Epithelial cell of prostate (primary cell): ENCODE measurements at regions not wholly inside any gene's neighbourhood (a gene's known extent, or its start where the extent isn't known, plus 50 kb on each side); places are given as distances from the start of the nearest gene placed in this dataset.

ENCODE experiments used
- DNase-seq: peaks from one replicate; pipeline ENCODE4 v3.0.0-alpha.2; 2011; ENCODE audit warnings: low read depth, low spot score
- H3K27ac ChIP-seq: fragments of 450-650 bp; 2 replicates; pipeline ENCODE4 v1.5.1; 2017; ENCODE audit warnings: mild to moderate bottlenecking

DNA sequence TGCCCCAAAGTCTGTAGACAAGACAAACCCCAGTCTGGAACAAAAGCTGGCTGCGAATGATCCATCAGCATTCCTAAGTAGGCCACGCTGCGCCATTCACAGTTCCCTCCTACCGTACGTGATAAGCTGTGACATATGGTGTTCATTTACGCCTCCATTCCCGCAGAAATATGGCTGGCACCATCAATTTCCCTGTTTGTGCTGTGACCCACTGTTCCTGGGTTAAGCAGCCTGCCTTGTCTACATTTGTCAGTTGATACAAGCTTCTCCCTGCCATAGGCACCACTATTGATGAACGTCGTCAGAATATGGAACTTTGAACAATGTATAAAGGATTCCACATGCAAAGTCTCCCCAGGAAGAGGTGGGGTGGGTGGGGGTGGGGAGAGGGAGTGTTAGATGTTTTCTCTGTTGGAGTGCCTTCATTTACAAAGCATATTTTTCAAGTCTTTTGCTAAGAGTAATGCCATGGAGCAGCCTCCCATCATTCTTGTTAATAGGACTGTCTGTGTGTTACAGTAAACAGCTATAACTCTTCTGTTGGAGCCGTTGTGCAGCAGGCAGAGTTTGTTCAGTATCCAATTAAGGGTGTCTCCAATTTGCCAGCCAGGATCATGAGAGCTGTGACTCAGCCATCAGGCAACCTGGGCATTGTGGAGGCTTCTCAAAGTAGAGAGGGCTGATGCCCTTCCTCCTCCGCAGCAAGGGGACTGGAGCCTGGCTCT is 294.6 kb downstream of the TMEM114 start:
- DNase-seq, result no peak
- no peak overlapping the region for H3K27ac ChIP-seq

- DNase-seq, result no peak
Observed at GRCh38 chr16:8293413-8293812, 296.9 kb downstream of the TMEM114 start.

DNA sequence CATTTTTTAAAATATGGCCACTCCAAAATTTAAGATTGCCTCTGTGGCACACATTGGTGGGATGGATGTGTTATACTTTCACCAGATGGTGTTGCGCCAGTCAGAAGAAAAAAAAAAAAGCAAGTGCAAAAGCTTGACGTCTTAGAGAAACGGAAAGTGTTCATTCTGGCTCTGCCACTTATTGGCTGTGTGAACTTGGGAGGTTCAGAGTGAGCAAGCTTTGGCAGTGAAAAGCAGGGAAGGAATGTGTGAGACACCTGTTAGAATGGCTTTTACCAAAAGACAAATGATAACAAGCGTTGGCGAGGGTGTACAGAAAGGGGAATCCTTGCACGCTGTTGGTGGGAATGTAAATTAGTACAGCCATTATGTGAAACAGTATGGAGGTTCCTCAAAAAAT is 298.0 kb downstream of the TMEM114 start:
- DNase-seq, result no peak
- H3K27ac ChIP-seq, result no peak overlapping the region

More at GRCh38 chr16:8293413-8293812, 296.9 kb downstream of the TMEM114 start:
- no peak overlapping the region for H3K27ac ChIP-seq

GRCh38 chr16:8286348-8286747 is 304.0 kb downstream of the TMEM114 start:
- H3K27ac ChIP-seq, result no peak overlapping the region
- DNase-seq, result no peak

DNA sequence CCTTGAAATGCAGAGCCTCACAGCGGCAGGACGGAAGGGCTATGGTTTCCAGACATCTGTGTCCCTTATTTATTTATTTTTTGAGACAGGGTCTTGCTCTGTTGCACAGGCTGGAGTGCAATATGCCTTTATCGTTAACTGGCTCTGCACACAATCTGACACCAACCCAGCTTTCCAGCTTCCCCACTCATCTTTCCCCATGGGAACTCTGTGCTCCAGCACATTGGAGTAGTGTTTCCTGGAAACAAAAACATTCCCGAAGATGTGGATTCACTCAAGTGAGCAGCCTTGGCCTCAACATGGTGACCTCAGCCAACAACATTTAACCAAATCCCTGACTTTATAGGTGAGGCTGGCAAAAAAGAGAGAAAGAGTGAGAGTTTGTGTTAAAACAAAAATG is 307.1 kb downstream of the TMEM114 start:
- no peak for DNase-seq

DNA sequence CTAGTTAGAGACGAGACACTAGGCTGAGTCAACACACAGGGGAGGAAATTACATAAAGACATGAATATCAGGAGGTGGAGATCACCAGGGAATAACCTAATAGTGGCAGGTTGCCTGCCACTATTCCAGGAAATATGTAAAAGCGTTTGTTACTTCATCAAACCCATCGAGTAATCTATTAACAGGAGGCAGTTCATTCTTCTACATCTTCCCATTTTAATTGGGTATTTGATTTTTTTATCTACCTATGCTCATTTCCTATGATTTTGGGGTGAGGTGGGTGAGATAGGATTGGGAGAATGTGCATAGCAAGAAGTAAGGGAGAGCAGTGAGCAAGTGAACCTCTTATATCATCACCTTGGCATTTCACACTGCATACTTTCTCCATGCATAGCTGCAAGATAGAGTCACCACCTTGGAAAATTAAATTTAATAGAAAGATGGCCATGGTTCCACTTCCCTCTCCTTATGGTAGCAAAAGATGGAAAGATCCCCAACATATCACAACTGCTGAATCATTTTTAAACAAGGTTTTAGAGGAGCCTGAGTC is 312.2 kb downstream of the TMEM114 start:
- no peak for DNase-seq
- H3K27ac ChIP-seq, result no peak overlapping the region

More for the DNA sequence above, 307.1 kb downstream of the TMEM114 start:
- no peak overlapping the region for H3K27ac ChIP-seq

DNA sequence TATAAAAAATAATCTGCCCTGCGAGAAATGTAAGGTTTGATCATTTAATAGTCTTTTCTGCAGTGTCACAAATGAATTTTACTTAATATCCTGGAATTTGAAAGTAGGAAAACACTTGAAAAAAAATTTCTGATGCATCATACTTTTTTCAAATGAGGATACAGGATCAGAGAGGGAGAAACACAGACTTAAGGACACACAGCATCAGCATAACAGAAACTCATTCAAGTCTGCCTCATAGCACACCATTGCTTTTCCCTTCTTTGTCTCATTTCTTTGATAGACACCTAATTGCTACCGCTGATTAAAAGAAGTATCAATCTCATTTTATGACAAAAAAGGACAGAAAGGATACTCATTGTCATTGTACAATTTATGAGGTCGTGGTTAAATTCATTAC is 319.0 kb downstream of the TMEM114 start:
- no peak for DNase-seq
- H3K27ac ChIP-seq, result no peak overlapping the region

- H3K27ac ChIP-seq, result no peak overlapping the region
- DNase-seq, result no peak
Observed at GRCh38 chr16:8262299-8262698, 328.0 kb downstream of the TMEM114 start.

DNA sequence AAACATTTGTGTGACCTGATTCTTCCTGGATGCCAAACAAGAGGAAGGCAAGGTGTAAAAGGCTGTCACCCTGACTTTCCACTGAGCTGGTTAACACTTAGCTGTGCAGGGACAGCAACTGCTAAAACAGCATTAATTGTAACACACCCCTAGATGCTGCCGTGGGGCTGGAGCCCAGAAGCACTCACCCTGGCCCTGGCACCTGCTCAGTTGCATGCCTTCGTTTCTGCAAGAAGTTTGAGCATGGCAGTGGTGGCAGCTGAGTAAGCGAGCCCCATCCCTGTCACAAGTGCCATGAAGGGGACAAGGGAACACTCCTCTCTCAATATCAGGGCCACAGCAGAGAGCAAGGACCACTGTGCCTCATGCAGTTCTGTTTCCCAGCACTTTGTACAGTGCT is 330.2 kb downstream of the TMEM114 start:
- H3K27ac ChIP-seq, result no peak overlapping the region
- DNase-seq, result no peak

DNA sequence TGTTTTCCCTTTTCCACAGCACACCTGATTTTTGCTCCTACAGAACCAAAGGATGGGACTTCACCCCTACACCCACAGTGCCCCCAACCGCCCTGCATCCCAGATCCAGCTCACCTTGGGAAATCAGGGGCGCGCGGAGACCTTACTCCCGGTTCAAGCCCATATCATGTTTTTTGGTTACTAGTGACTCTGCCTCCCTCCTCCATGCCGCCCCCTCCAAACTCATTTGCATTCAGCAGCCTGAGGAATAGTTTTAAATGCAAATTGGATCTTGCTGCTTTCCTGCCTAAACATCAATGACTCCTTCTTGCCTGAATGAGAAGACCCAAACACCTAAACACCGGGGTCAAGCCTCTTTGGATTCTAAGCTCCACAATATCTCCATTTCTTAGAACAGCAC is 331.8 kb downstream of the TMEM114 start:
- no peak for DNase-seq
- H3K27ac ChIP-seq, result no peak overlapping the region

- no peak for DNase-seq
- H3K27ac ChIP-seq, result no peak overlapping the region
Observed at GRCh38 chr16:8257561-8257960, 332.8 kb downstream of the TMEM114 start.

- no peak overlapping the region for H3K27ac ChIP-seq
- DNase-seq, result no peak
Observed at GRCh38 chr16:8254405-8254804, 335.9 kb downstream of the TMEM114 start.

GRCh38 chr16:8253718-8254117 is 336.6 kb downstream of the TMEM114 start:
- H3K27ac ChIP-seq, result no peak overlapping the region
- DNase-seq, result no peak

DNA sequence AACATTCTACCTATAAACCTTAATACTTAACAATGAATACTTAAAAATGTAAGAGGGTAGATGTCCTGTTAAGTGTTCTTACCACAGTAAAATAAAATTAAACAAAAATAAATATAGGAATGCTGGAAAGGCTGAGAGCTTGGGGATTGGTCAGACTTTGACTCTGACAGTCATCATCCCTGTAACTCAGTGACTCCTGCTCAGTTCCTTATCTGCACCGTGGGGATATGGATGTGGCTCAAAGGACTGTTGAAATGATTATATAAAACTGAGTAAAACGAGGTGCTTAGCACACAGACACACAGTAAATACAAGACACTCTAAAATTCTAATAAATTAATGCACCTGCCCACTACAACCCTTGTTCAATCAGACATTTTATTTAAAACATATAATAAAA is 338.6 kb downstream of the TMEM114 start:
- H3K27ac ChIP-seq, result no peak overlapping the region
- no peak for DNase-seq

GRCh38 chr16:8251298-8251697 is 339.0 kb downstream of the TMEM114 start:
- DNase-seq, result no peak

DNA sequence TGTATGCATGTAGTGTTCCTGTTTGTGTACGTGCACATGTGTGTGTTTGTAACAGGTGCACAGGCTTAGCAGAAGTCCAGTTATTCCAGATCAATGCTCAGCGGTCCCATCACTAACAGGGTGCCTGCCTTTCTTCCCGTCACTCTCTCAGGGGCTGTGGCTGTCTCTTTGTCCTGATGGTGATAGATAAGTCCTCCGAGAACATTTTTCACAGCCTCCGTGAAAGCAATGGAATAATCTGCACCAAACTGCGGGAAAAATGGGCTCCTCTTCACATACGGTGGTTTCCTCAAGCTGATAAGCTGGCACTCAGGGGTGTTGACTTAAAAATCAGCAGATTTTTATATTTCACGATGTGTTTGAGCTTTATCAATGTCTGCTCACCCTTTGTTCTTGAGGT is 342.3 kb downstream of the TMEM114 start:
- H3K27ac ChIP-seq, result no peak overlapping the region
- no peak for DNase-seq

More at GRCh38 chr16:8251298-8251697, 339.0 kb downstream of the TMEM114 start:
- H3K27ac ChIP-seq, result no peak overlapping the region

- no peak for DNase-seq
- no peak overlapping the region for H3K27ac ChIP-seq
Observed at GRCh38 chr16:8243981-8244380, 346.3 kb downstream of the TMEM114 start.

DNA sequence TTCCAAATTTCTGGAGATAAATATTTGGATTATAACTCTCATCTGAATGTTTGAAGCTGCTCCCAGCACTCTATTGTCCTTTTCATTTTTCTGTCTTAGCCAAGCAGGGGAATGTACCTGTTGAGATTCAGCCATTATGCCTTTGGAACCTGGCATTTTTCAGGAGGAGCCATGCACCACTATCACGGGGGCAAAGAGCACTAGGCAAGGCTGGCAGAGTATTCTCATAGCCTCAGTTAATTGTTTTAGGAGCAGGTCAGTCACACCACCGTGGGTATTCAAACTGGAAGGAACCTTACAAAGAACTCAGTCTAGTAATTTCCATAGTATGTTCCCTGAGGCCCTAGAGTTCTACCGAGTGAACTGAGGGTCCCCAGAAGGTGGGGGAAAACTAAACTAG is 348.9 kb downstream of the TMEM114 start:
- no peak for DNase-seq
- H3K27ac ChIP-seq, result no peak overlapping the region

- DNase-seq, result no peak
- H3K27ac ChIP-seq, result no peak overlapping the region
Observed at GRCh38 chr16:8239443-8239842, 350.9 kb downstream of the TMEM114 start.

DNA sequence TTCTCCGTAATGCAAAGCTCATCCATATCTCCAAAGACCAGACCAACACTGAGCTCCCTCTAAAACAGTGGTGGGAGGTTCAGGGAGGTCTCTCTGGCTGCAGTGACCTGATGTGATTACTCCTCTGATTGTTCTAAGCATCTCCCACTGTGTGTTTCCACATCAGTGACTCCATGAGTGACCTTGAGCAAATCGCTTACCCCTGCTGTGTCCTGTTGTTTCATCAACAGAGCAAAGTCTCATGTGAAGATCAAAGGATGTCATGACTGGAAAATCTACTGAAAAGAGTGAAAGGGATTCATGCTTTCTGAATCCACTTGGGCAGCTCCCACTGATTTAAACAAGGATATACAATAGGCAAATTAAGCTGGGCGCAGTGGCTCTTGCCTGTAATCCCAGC is 352.9 kb downstream of the TMEM114 start:
- no peak for DNase-seq
- no peak overlapping the region for H3K27ac ChIP-seq

- H3K27ac ChIP-seq, result no peak overlapping the region
- no peak for DNase-seq
Observed at GRCh38 chr16:8236816-8237215, 353.5 kb downstream of the TMEM114 start.

- DNase-seq, result no peak
- no peak overlapping the region for H3K27ac ChIP-seq
Observed at GRCh38 chr16:8230497-8230896, 359.8 kb downstream of the TMEM114 start.
